Gastrocnemius medialis (tissue), 4 donors: ENCODE measurements at regions not wholly inside any gene's neighbourhood (a gene's known extent, or its start where the extent isn't known, plus 50 kb on each side); places are given as distances from the start of the nearest gene placed in this dataset.

Source experiments
- CTCF ChIP-seq, 5 experiments: fragments of 450-650 bp in 3 of 5; fragments of 200-600 bp in 2 of 5; sonication (generic) in 2 of 5; IDR thresholded peaks in 4 of 5; conservative IDR thresholded peaks in 1 of 5; 1 replicate in 4 of 5; 2 replicates in 1 of 5; pipeline ENCODE4 v1.5.1; 2016 to 2019; ENCODE audit warnings: antibody characterized with exemption in 5 of 5, mild to moderate bottlenecking in 3 of 5, moderate library complexity in 3 of 5
- POLR2A ChIP-seq, 2 donors: fragments of 450-650 bp; IDR thresholded peaks; one replicate each; pipeline ENCODE4 v1.6.1; 2017; ENCODE audit warnings: antibody characterized with exemption in 2 of 2, mild to moderate bottlenecking in 2 of 2, moderate library complexity in 2 of 2

- no peak for TF ChIP-seq CTCF (IDR thresholded peaks at IDR 0.05 in 4 of 5, conservative IDR thresholded peaks at IDR 0.05 in 1 of 5)
- no peak for TF ChIP-seq POLR2A (IDR thresholded peaks at IDR 0.05)
Observed at GRCh38 chr5:4953576-4953975, 186.6 kb upstream of the ADAMTS16 start.
